ENCODE measurements at regions not wholly inside any gene's neighbourhood (a gene's known extent, or its start where the extent isn't known, plus 50 kb on each side); places are given as distances from the start of the nearest gene placed in this dataset.

GRCh38 chr9:84170521-84171141 is 169.9 kb downstream of the SLC28A3 start:
- TF ChIP-seq CTCF (IDR thresholded peaks at IDR 0.05) (peak in 1 of 4 experiments; percentile 4), POLR2A (IDR thresholded peaks at IDR 0.05) (no peak)

Data from uterus (tissue), 2 donors.